ENCODE measurements at regions not wholly inside any gene's neighbourhood (a gene's known extent, or its start where the extent isn't known, plus 50 kb on each side); places are given as distances from the start of the nearest gene placed in this dataset.

- no peak for TF ChIP-seq CTCF (conservative IDR thresholded peaks at IDR 0.05; ENCODE audit: low read depth, low read length)
- H3K4me3 ChIP-seq (ENCODE audit: low read depth, low read length): no peak overlapping the region
- no peak for DNase-seq (ENCODE audit: low read depth)
Observed at GRCh38 chr14:78070344-78070743, 99.8 kb upstream of the NRXN3 start.

GRCh38 chr14:78071016-78071549 lies 99.1 kb upstream of the NRXN3 start:
- no peak for TF ChIP-seq CTCF (conservative IDR thresholded peaks at IDR 0.05; ENCODE audit: low read depth, low read length)
- no peak for DNase-seq (ENCODE audit: low read depth)
- no peak overlapping the region for H3K4me3 ChIP-seq (ENCODE audit: low read depth, low read length)

GRCh38 chr14:78073028-78073427 lies 97.1 kb upstream of the NRXN3 start:
- DNase-seq (ENCODE audit: low read depth): no peak
- no peak for TF ChIP-seq CTCF (conservative IDR thresholded peaks at IDR 0.05; ENCODE audit: low read depth, low read length)
- no peak overlapping the region for H3K4me3 ChIP-seq (ENCODE audit: low read depth, low read length)

- H3K4me3 ChIP-seq (ENCODE audit: low read depth, low read length): no peak overlapping the region
- DNase-seq (ENCODE audit: low read depth): no peak
- TF ChIP-seq CTCF (conservative IDR thresholded peaks at IDR 0.05; ENCODE audit: low read depth, low read length): no peak
Observed at GRCh38 chr14:78074561-78074960, 95.6 kb upstream of the NRXN3 start.

- DNase-seq (ENCODE audit: low read depth): no peak
- no peak overlapping the region for H3K4me3 ChIP-seq (ENCODE audit: low read depth, low read length)
- TF ChIP-seq CTCF (conservative IDR thresholded peaks at IDR 0.05; ENCODE audit: low read depth, low read length): no peak
Observed at GRCh38 chr14:78075033-78075432, 95.1 kb upstream of the NRXN3 start.

GRCh38 chr14:78075555-78076277 lies 94.5 kb upstream of the NRXN3 start:
- no peak overlapping the region for H3K4me3 ChIP-seq (ENCODE audit: low read depth, low read length)
- DNase-seq (ENCODE audit: low read depth): no peak
- TF ChIP-seq CTCF (conservative IDR thresholded peaks at IDR 0.05; ENCODE audit: low read depth, low read length): no peak

- no peak for DNase-seq (ENCODE audit: low read depth)
- no peak for TF ChIP-seq CTCF (conservative IDR thresholded peaks at IDR 0.05; ENCODE audit: low read depth, low read length)
- no peak overlapping the region for H3K4me3 ChIP-seq (ENCODE audit: low read depth, low read length)
Observed at GRCh38 chr14:78081245-78081644, 88.9 kb upstream of the NRXN3 start.
